ENCODE measurements at regions not wholly inside any gene's neighbourhood (a gene's known extent, or its start where the extent isn't known, plus 50 kb on each side); places are given as distances from the start of the nearest gene placed in this dataset.

DNA sequence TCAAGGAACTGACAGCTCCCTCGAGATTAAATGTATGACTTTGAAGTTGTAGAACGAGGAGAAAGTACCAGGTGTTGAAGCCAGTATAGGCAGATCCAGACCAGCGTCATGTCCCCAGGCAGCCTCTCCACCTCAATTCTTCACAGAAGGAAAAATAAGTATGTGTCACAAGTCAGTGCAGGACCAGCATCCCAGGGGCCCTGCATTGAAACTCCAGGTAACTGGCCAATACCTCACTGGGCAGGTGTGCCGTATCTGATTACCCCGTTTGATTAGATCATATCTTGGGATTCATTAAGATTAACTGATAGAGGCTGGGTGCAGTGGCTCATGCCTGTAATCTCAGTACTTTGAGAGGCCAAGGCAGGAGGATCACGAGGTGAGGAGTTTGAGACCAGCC is 466.7 kb upstream of the B3GAT1 start:
- peaks cover 0 to 26% (median 2%) of the 10 kb centered on the region in 9 donors for H3K27me3 ChIP-seq
- 55 to 67% (median 65%) methylated on average over 6 of the region's 6 CpGs for WGBS, 4 donors
- no peak overlapping the region for H3K27ac ChIP-seq
- H3K4me1 ChIP-seq: no peaks in the 10 kb centered on the region
- ATAC-seq: no peak
- no peaks in the 10 kb centered on the region for H3K9me3 ChIP-seq
- TF ChIP-seq POLR2A (IDR thresholded peaks at IDR 0.05): no peak
- TF ChIP-seq, protein P1, sequence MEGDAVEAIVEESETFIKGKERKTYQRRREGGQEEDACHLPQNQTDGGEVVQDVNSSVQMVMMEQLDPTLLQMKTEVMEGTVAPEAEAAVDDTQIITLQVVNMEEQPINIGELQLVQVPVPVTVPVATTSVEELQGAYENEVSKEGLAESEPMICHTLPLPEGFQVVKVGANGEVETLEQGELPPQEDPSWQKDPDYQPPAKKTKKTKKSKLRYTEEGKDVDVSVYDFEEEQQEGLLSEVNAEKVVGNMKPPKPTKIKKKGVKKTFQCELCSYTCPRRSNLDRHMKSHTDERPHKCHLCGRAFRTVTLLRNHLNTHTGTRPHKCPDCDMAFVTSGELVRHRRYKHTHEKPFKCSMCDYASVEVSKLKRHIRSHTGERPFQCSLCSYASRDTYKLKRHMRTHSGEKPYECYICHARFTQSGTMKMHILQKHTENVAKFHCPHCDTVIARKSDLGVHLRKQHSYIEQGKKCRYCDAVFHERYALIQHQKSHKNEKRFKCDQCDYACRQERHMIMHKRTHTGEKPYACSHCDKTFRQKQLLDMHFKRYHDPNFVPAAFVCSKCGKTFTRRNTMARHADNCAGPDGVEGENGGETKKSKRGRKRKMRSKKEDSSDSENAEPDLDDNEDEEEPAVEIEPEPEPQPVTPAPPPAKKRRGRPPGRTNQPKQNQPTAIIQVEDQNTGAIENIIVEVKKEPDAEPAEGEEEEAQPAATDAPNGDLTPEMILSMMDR (IDR thresholded peaks at IDR 0.05): no peak
- H3K36me3 ChIP-seq: no peaks in the 10 kb centered on the region
- DNase-seq: no peak
- intact Hi-C loops (cut with DNase I): no loop called here
- no peak overlapping the region for H3K4me3 ChIP-seq

DNA sequence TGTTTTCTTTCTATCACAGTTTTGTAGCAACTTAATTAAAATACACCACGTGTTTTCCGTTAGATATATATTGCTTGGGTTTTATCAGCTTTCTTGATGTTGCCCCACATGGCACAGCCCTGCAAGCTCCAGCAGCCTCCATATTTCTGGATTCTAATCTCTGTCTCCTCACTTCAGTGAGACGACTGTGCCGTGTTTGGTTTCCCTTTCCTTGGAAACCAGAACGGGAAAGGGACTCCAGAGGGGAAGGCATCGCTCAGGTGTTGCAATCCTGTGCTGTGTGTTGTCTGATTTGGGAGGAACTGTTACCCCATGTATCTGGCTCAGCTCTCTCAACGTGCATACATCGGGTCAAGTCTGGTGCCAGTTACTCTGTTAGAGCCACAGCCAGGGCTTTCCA is 464.2 kb upstream of the B3GAT1 start:
- ATAC-seq: no peak

DNA sequence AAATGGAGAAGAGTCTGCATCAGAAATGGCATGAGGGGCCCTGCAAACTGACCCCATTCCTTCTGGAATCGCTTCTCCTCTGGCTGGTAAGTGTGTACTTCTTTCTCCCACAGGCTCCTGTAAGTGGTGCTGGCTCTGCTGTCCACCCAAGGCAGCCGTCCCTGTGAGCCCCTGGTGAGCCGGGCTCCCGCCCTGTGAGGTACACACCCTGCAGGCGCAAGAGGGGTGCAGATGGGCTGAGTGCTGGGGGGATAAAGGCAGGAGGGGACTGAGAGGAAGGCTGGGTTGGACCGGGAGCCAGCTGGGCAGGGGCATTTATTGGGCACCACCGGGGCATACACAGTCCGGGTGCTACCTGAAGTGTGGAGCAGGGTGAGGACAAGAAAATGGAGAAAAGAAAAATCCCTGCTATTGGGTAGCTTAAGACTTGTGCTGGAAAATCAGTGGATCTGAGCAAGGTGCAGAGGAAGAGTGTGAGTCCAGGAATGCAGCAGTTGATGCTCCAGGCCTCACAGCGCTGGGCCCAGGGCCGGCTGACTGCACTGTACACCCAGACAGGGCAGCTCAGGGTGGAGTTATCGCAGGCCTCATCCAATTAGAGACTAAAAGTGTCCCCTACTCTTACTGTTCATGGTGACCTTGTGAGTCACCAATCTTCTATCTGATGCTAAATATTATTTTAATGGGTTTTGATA is 455.1 kb upstream of the B3GAT1 start:
- Histone ChIP-seq H3K4me1 (peaks cover 0 to 4% (median 0%) of the 10 kb centered on the region in 12 donors), H3K36me3 (no peaks in the 10 kb centered on the region), H3K27ac (no peak overlapping the region), H3K4me3 (no peak overlapping the region), H3K27me3 (peaks cover 0 to 10% (median 0%) of the 10 kb centered on the region in 9 donors), H3K9me3 (no peaks in the 10 kb centered on the region)
- TF ChIP-seq, protein P1 (IDR thresholded peaks at IDR 0.05): no peak
- TF ChIP-seq POLR2A (IDR thresholded peaks at IDR 0.05): no peak
- 80 to 87% (median 85%) methylated on average over 11 of the region's 11 CpGs for WGBS, 4 donors
- intact Hi-C loops (cut with DNase I): no loop called here
- ATAC-seq (no peak), DNase-seq (no peak)

More for the DNA sequence above, 464.2 kb upstream of the B3GAT1 start:
- DNase-seq: no peak
- intact Hi-C loops (cut with DNase I): no loop called here
- no peak overlapping the region for H3K4me3 ChIP-seq
- H3K36me3 ChIP-seq: no peaks in the 10 kb centered on the region
- H3K4me1 ChIP-seq: no peaks in the 10 kb centered on the region
- H3K27me3 ChIP-seq: peaks cover 0 to 20% (median 2%) of the 10 kb centered on the region in 9 donors
- 71 to 78% (median 75%) methylated on average over 8 of the region's 8 CpGs for WGBS, 4 donors
- no peaks in the 10 kb centered on the region for H3K9me3 ChIP-seq
- TF ChIP-seq, protein P1 (IDR thresholded peaks at IDR 0.05): no peak
- no peak for TF ChIP-seq POLR2A (IDR thresholded peaks at IDR 0.05)
- H3K27ac ChIP-seq: no peak overlapping the region

DNA sequence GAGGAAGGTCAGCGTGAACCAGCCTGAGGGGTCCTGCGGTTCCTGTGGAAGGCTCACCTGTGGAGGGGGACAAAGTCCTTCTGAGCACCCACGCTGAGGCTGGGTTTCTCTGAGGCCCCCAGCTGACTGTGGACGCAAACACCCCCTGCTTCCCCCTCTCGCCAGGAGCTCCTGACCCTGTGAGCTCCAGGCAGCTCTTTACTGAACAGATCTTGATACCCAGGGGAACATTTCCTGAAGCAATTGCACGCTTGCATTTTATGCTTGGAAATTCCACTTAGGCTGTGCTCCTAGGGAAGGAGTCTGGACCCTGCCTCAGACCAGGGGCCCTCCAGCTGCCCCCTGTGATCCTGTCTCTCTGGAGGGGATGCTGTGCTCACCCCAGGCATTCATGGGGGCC is 454.2 kb upstream of the B3GAT1 start:
- no peaks in the 10 kb centered on the region for H3K9me3 ChIP-seq
- H3K27me3 ChIP-seq: peaks cover 0 to 10% (median 0%) of the 10 kb centered on the region in 9 donors
- intact Hi-C loops (cut with DNase I): no loop called here
- H3K27ac ChIP-seq: no peak overlapping the region
- no peak overlapping the region for H3K4me3 ChIP-seq
- 63 to 80% (median 64%) methylated on average over 5 to 6 of the region's 6 CpGs for WGBS, 4 donors
- TF ChIP-seq POLR2A (IDR thresholded peaks at IDR 0.05): no peak
- TF ChIP-seq, protein P1 (IDR thresholded peaks at IDR 0.05): no peak
- no peaks in the 10 kb centered on the region for H3K36me3 ChIP-seq
- DNase-seq: no peak
- H3K4me1 ChIP-seq: peaks cover 0 to 4% (median 0%) of the 10 kb centered on the region in 12 donors
- ATAC-seq: no peak

Data from heart left ventricle (tissue), 16 donors.